ENCODE measurements at regions not wholly inside any gene's neighbourhood (a gene's known extent, or its start where the extent isn't known, plus 50 kb on each side); places are given as distances from the start of the nearest gene placed in this dataset.

DNA sequence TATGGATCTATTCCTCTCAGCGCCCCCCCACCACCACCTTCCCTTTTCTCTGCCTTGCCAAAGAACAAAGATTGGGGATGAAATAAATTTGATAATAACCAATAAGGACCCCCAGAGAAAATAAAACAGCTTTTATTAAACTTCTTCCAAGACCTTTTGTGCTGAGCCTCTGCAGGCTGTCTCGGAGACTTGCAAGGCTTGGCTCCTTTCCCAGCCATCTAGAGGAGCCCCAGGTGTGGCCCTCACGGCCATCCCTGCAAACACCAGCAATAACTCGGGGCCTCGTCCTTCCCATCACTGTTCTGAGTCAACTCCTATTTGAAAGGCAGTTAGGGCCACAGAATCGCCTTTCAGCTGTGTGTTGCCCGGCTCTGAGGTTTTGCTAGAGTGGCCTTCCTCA, 51.2 kb upstream of the LMO1 start:
- H3K27ac Mint-ChIP-seq (ENCODE audit: unreplicated experiment) = no peak overlapping the region
- H3K9me3 Mint-ChIP-seq (ENCODE audit: low read depth, unreplicated experiment) = no peaks in the 10 kb centered on the region
- no peak overlapping the region for H3K4me3 Mint-ChIP-seq (ENCODE audit: low read depth, unreplicated experiment)
- no peak for TF ChIP-seq CTCF (IDR thresholded peaks at IDR 0.05; ENCODE audit: unreplicated experiment)
- intact Hi-C loops (cut with micrococcal nuclease; ENCODE audit: unreplicated experiment) = no loop called here
- CTCF ChIA-PET = interaction anchor here (1.0 kb wide), 1 partner anchor 51 kb away, joined by 4 read pairs; the partner anchor contains the start of gene LMO1
- no TSS peak for BruUV-seq (replicated peaks)
- H3K27me3 Mint-ChIP-seq (ENCODE audit: unreplicated experiment) = peaks cover 87% of the 10 kb centered on the region
- H3K4me1 Mint-ChIP-seq (ENCODE audit: low read depth, unreplicated experiment) = no peaks in the 10 kb centered on the region
- H3K36me3 Mint-ChIP-seq (ENCODE audit: insufficient read depth, unreplicated experiment) = no peaks in the 10 kb centered on the region
- no peak for DNase-seq

DNA sequence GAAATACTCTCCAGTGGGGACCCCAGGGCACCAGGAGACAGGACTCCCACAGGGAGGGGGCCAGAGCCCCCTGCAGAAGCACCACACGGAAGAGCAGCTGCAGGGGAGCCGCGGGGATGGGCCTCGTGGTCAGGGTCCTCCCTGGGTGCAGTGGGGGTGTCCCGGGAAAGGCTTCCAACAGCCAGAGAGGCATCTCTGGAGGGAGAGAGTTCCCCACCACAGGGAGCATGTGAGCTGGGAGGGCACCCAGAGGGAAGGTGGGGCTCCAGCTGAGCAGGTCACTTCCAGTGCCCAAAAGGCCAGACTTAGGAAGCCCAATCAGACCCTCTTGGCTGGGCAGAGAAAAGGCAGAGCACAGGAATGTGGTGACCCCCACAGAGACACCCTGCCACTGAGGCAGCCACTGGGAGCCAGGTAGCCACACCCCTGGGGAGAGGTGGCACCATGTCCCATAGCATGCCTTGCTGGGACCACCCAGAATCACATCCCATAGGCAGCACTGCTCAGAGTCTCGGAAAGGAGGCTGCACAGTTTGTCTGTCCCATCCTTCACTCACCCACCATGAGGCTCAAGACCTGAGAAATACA, 49.9 kb upstream of the LMO1 start:
- H3K9me3 Mint-ChIP-seq (ENCODE audit: low read depth, unreplicated experiment) = no peaks in the 10 kb centered on the region
- H3K27ac Mint-ChIP-seq (ENCODE audit: unreplicated experiment) = no peak overlapping the region
- no peak overlapping the region for H3K4me3 Mint-ChIP-seq (ENCODE audit: low read depth, unreplicated experiment)
- BruUV-seq (replicated peaks) = no TSS peak
- CTCF ChIA-PET = no interaction called here
- H3K36me3 Mint-ChIP-seq (ENCODE audit: insufficient read depth, unreplicated experiment) = no peaks in the 10 kb centered on the region
- intact Hi-C loops (cut with micrococcal nuclease; ENCODE audit: unreplicated experiment) = no loop called here
- no peak for DNase-seq
- TF ChIP-seq CTCF (IDR thresholded peaks at IDR 0.05; ENCODE audit: unreplicated experiment) = no peak
- no peaks in the 10 kb centered on the region for H3K4me1 Mint-ChIP-seq (ENCODE audit: low read depth, unreplicated experiment)
- H3K27me3 Mint-ChIP-seq (ENCODE audit: unreplicated experiment) = peaks cover 87% of the 10 kb centered on the region
